Pancreas (tissue), 10 donors: ENCODE measurements at regions not wholly inside any gene's neighbourhood (a gene's known extent, or its start where the extent isn't known, plus 50 kb on each side); places are given as distances from the start of the nearest gene placed in this dataset.

Experiments used
- ATAC-seq, 4 donors: fragments of 200-7000 bp; cut with Tn5 transposase; one replicate each; pipeline versions ENCODE4 v1.8.0 to v1.9.1; 2020; ENCODE audit warnings: mild to moderate bottlenecking in 4 of 4, moderate library complexity in 4 of 4
- DNase-seq, 6 donors: peaks; one replicate each; pipeline ENCODE4 v3.0.0-alpha.2; 2020
- FAIRE-seq: peaks from 2 replicates; lab custom pipeline; 2012; peaks lifted over from hg19 to GRCh38; lab: Jason Lieb, UNC
- H3K27ac ChIP-seq, 4 donors: fragments of 200-600 bp; sonication (generic); 1 replicate in 3 of 4; 2 replicates in 1 of 4; pipeline versions ENCODE4 v1.5.0 to v1.8.0; 2020
- H3K27me3 ChIP-seq, 4 donors: fragments of 200-600 bp; one replicate each; pipeline ENCODE4 v1.8.0; 2021
- H3K36me3 ChIP-seq, 3 donors: fragments of 200-600 bp; sonication (generic) in 1 of 3; one replicate each; pipeline versions ENCODE4 v1.5.0 to v1.8.0; 2020 to 2021
- H3K4me1 ChIP-seq, 3 donors: fragments of 200-600 bp; one replicate each; pipeline ENCODE4 v1.8.0; 2021
- H3K4me3 ChIP-seq, 4 donors: fragments of 200-600 bp; sonication (generic) in 2 of 4; one replicate each; pipeline versions ENCODE4 v1.5.0 to v1.8.0; 2020 to 2021
- H3K9me3 ChIP-seq, 4 donors: fragments of 200-600 bp; one replicate each; pipeline ENCODE4 v1.8.0; 2021
- CTCF ChIP-seq, 4 donors: fragments of 200-600 bp; sonication (generic) in 3 of 4; IDR thresholded peaks; one replicate each; pipeline versions ENCODE4 v1.5.0 to v1.8.0; 2021; ENCODE audit warnings: antibody characterized with exemption in 4 of 4
- WGBS, 2 donors: extraction: QIAGEN DNeasy Blood & Tissue Kit; methylation state at CpG; one replicate each; pipeline ENCODE4 v1.1.7; 2013; 5-methylcytosine and 5-hydroxymethylcytosine counted together
- intact Hi-C, 3 donors: fragments of 100-400 bp; cut with DNase I; formaldehyde crosslinking; loops; one replicate each; pipeline versions ENCODE4 v1.11.1 to v1.14.2; 2022
- donor health status: healthy with polysubstance abuse.
- donor health status: DM: no; HTN: no; CAD: no; lungs with moderate emphysema.
- donor health status: DM: no; HTN: no; CAD: no.
- donor health status: control.
- donor health status: control.
- donor health status: Bipolar disorder and iron deficiency.
- donor health status: DM: yes; HTN: yes; CAD: no.
- donor health status: DM: no; HTN: no; CAD: no.
- donor health status: DM: no; HTN: no; CAD: no.
- donor health status: DM: yes; HTN: yes; CAD: no.

GRCh38 chr1:162937716-162938395 lies 76.9 kb upstream of the CCDC190 start:
- Histone ChIP-seq H3K27me3 (no peaks in the 10 kb centered on the region), H3K9me3 (no peaks in the 10 kb centered on the region), H3K27ac (no peak overlapping the region), H3K4me1 (no peaks in the 10 kb centered on the region), H3K36me3 (no peaks in the 10 kb centered on the region), H3K4me3 (no peak overlapping the region)
- intact Hi-C loops: no loop called here
- ATAC-seq (no peak), DNase-seq (no peak), FAIRE-seq (no peak)
- 47 to 52% methylated on average over 5 of the region's 5 CpGs for WGBS, 2 donors
- TF ChIP-seq CTCF (IDR thresholded peaks at IDR 0.05): no peak

- Histone ChIP-seq H3K36me3 (no peaks in the 10 kb centered on the region), H3K27me3 (no peaks in the 10 kb centered on the region), H3K4me3 (no peak overlapping the region), H3K4me1 (peaks cover 0 to 9% (median 8%) of the 10 kb centered on the region in 3 donors), H3K27ac (no peak overlapping the region), H3K9me3 (no peaks in the 10 kb centered on the region)
- no peak for TF ChIP-seq CTCF (IDR thresholded peaks at IDR 0.05)
- intact Hi-C loops: no loop called here
- 9 to 10% methylated on average over 3 of the region's 3 CpGs for WGBS, 2 donors
- DNase-seq: no peak
- ATAC-seq: peak in 3 of 4 donors; percentile 39 to 71 (median 53)
- no peak for FAIRE-seq
These were observed 70.1 kb upstream of the CCDC190 start for GRCh38 chr1:162930976-162931560.

DNA sequence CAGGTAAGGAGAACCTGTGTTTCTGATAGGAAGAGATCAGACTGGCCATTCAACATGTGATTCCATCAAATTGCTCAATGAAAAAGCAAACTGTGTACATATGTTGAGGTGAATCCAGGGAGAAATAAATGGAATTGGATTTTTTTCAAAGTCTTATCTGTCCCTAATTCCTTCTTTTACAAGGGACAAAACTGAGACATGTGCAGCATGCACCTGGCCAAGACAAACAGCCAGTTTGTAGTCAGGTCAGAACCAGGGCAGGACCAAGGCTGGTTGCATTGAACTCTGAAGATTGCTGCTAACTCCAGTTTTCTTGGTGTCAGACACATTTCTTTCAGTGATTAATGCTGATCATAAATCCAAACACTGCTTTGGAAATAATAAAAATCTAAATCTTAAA lies 69.6 kb upstream of the CCDC190 start:
- no peaks in the 10 kb centered on the region for H3K9me3 ChIP-seq
- DNase-seq (no peak), FAIRE-seq (no peak), ATAC-seq (peak in 3 of 4 donors; percentile 46 to 66 (median 65))
- no peak overlapping the region for H3K27ac ChIP-seq
- peaks cover 0 to 9% (median 8%) of the 10 kb centered on the region in 3 donors for H3K4me1 ChIP-seq
- H3K4me3 ChIP-seq: no peak overlapping the region
- TF ChIP-seq CTCF (IDR thresholded peaks at IDR 0.05): no peak
- H3K36me3 ChIP-seq: no peaks in the 10 kb centered on the region
- H3K27me3 ChIP-seq: no peaks in the 10 kb centered on the region
- intact Hi-C loops: no loop called here

- TF ChIP-seq CTCF (IDR thresholded peaks at IDR 0.05): no peak
- WGBS, 2 donors: 81 to 87% methylated on average over 3 of the region's 3 CpGs
- intact Hi-C loops: no loop called here
- H3K9me3 ChIP-seq: no peaks in the 10 kb centered on the region
- FAIRE-seq (no peak), ATAC-seq (no peak), DNase-seq (no peak)
- no peaks in the 10 kb centered on the region for H3K27me3 ChIP-seq
- peaks cover 0 to 9% (median 8%) of the 10 kb centered on the region in 3 donors for H3K4me1 ChIP-seq
- H3K4me3 ChIP-seq: no peak overlapping the region
- no peak overlapping the region for H3K27ac ChIP-seq
- no peaks in the 10 kb centered on the region for H3K36me3 ChIP-seq
These were observed 68.2 kb upstream of the CCDC190 start for GRCh38 chr1:162929177-162929576.

GRCh38 chr1:162928141-162928540 lies 67.2 kb upstream of the CCDC190 start:
- intact Hi-C loops: no loop called here
- no peak for ATAC-seq
- Histone ChIP-seq H3K36me3 (no peaks in the 10 kb centered on the region), H3K27ac (no peak overlapping the region), H3K9me3 (no peaks in the 10 kb centered on the region), H3K4me1 (peaks cover 0 to 9% (median 8%) of the 10 kb centered on the region in 3 donors), H3K4me3 (no peak overlapping the region), H3K27me3 (no peaks in the 10 kb centered on the region)
- WGBS, 2 donors: 78 to 80% methylated on average over 1 of the region's 1 CpG
- no peak for DNase-seq
- TF ChIP-seq CTCF (IDR thresholded peaks at IDR 0.05): no peak
- no peak for FAIRE-seq
